ENCODE measurements at regions not wholly inside any gene's neighbourhood (a gene's known extent, or its start where the extent isn't known, plus 50 kb on each side); places are given as distances from the start of the nearest gene placed in this dataset.

GRCh38 chr20:43781215-43781614 is 54.4 kb upstream of the GTSF1L start:
- no peak overlapping the region for H3K4me3 ChIP-seq (replicated peaks; ENCODE audit: low read depth, low read length)
- no peak for TF ChIP-seq CTCF (IDR thresholded peaks at IDR 0.05; ENCODE audit: insufficient read depth, low read length, poor library complexity, severe bottlenecking)
- DNase-seq (ENCODE audit: extremely low read depth, insufficient read length), result no peak

GRCh38 chr20:43778375-43778774 is 51.6 kb upstream of the GTSF1L start:
- DNase-seq (ENCODE audit: extremely low read depth, insufficient read length), result no peak
- Histone ChIP-seq H3K27me3 (replicated peaks; ENCODE audit: control insufficient read depth, insufficient read depth, low read length) (no peaks in the 10 kb centered on the region), H3K4me3 (replicated peaks; ENCODE audit: low read depth, low read length) (no peak overlapping the region), H3K36me3 (ENCODE audit: control insufficient read depth, insufficient read depth, low read length) (no peaks in the 10 kb centered on the region)
- no peak for TF ChIP-seq CTCF (IDR thresholded peaks at IDR 0.05; ENCODE audit: insufficient read depth, low read length, poor library complexity, severe bottlenecking)

More at GRCh38 chr20:43781215-43781614, 54.4 kb upstream of the GTSF1L start:
- no peaks in the 10 kb centered on the region for H3K36me3 ChIP-seq (ENCODE audit: control insufficient read depth, insufficient read depth, low read length)
- no peaks in the 10 kb centered on the region for H3K27me3 ChIP-seq (replicated peaks; ENCODE audit: control insufficient read depth, insufficient read depth, low read length)

- DNase-seq (ENCODE audit: extremely low read depth, insufficient read length), result no peak
- no peak overlapping the region for H3K4me3 ChIP-seq (replicated peaks; ENCODE audit: low read depth, low read length)
- no peaks in the 10 kb centered on the region for H3K27me3 ChIP-seq (replicated peaks; ENCODE audit: control insufficient read depth, insufficient read depth, low read length)
- no peak for TF ChIP-seq CTCF (IDR thresholded peaks at IDR 0.05; ENCODE audit: insufficient read depth, low read length, poor library complexity, severe bottlenecking)
- H3K36me3 ChIP-seq (ENCODE audit: control insufficient read depth, insufficient read depth, low read length), result no peaks in the 10 kb centered on the region
Observed at GRCh38 chr20:43776691-43777090, 49.9 kb upstream of the GTSF1L start.

All from GM06990 (cell line).